ENCODE measurements at regions not wholly inside any gene's neighbourhood (a gene's known extent, or its start where the extent isn't known, plus 50 kb on each side); places are given as distances from the start of the nearest gene placed in this dataset.

GRCh38 chr7:131890176-131890575, 333.7 kb upstream of the PODXL start:
- Histone ChIP-seq H3K27ac (no peak overlapping the region), H3K4me1 (no peaks in the 10 kb centered on the region), H3K27me3 (no peaks in the 10 kb centered on the region), H3K9me3 (no peaks in the 10 kb centered on the region), H3K4me3 (no peak overlapping the region), H3K36me3 (no peaks in the 10 kb centered on the region)
- 57% methylated on average over 5 of the region's 6 CpGs for WGBS (ENCODE audit: insufficient coverage, low coverage, low lambda C conversion rate, missing lambda C conversion rate)
- no peak for TF ChIP-seq POLR2A (IDR thresholded peaks at IDR 0.05)
- DNase-seq (no peak), ATAC-seq (peak in 3 of 4 donors; percentile 19 to 58 (median 33))
- intact Hi-C loops (cut with DNase I) = no loop called here

GRCh38 chr7:131889572-131890150, 333.2 kb upstream of the PODXL start:
- Histone ChIP-seq H3K27me3 (no peaks in the 10 kb centered on the region), H3K4me1 (no peaks in the 10 kb centered on the region), H3K27ac (no peak overlapping the region), H3K4me3 (no peak overlapping the region), H3K9me3 (no peaks in the 10 kb centered on the region), H3K36me3 (no peaks in the 10 kb centered on the region)
- 100% methylated on average over 1 of the region's 4 CpGs for WGBS (ENCODE audit: insufficient coverage, low coverage, low lambda C conversion rate, missing lambda C conversion rate)
- TF ChIP-seq, protein P1, sequence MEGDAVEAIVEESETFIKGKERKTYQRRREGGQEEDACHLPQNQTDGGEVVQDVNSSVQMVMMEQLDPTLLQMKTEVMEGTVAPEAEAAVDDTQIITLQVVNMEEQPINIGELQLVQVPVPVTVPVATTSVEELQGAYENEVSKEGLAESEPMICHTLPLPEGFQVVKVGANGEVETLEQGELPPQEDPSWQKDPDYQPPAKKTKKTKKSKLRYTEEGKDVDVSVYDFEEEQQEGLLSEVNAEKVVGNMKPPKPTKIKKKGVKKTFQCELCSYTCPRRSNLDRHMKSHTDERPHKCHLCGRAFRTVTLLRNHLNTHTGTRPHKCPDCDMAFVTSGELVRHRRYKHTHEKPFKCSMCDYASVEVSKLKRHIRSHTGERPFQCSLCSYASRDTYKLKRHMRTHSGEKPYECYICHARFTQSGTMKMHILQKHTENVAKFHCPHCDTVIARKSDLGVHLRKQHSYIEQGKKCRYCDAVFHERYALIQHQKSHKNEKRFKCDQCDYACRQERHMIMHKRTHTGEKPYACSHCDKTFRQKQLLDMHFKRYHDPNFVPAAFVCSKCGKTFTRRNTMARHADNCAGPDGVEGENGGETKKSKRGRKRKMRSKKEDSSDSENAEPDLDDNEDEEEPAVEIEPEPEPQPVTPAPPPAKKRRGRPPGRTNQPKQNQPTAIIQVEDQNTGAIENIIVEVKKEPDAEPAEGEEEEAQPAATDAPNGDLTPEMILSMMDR (IDR thresholded peaks at IDR 0.05) = no peak
- no peak for TF ChIP-seq POLR2A (IDR thresholded peaks at IDR 0.05)
- intact Hi-C loops (cut with DNase I) = no loop called here
- DNase-seq (no peak), ATAC-seq (no peak)

GRCh38 chr7:131883769-131884168, 327.3 kb upstream of the PODXL start:
- TF ChIP-seq, protein P1 (IDR thresholded peaks at IDR 0.05) = no peak
- no peak for TF ChIP-seq POLR2A (IDR thresholded peaks at IDR 0.05)
- H3K4me1 ChIP-seq = no peaks in the 10 kb centered on the region
- DNase-seq (no peak), ATAC-seq (no peak)
- 53% methylated on average over 2 of the region's 2 CpGs for WGBS (ENCODE audit: insufficient coverage, low coverage, low lambda C conversion rate, missing lambda C conversion rate)
- no peaks in the 10 kb centered on the region for H3K36me3 ChIP-seq
- H3K9me3 ChIP-seq = no peaks in the 10 kb centered on the region
- no peaks in the 10 kb centered on the region for H3K27me3 ChIP-seq
- H3K4me3 ChIP-seq = no peak overlapping the region
- no peak overlapping the region for H3K27ac ChIP-seq
- intact Hi-C loops (cut with DNase I) = no loop called here

GRCh38 chr7:131883196-131883595, 326.8 kb upstream of the PODXL start:
- DNase-seq (no peak), ATAC-seq (no peak)
- intact Hi-C loops (cut with DNase I) = no loop called here
- Histone ChIP-seq H3K27me3 (no peaks in the 10 kb centered on the region), H3K9me3 (no peaks in the 10 kb centered on the region), H3K4me3 (no peak overlapping the region), H3K4me1 (no peaks in the 10 kb centered on the region), H3K36me3 (no peaks in the 10 kb centered on the region), H3K27ac (no peak overlapping the region)
- 46% methylated on average over 5 of the region's 8 CpGs for WGBS (ENCODE audit: insufficient coverage, low coverage, low lambda C conversion rate, missing lambda C conversion rate)
- no peak for TF ChIP-seq POLR2A (IDR thresholded peaks at IDR 0.05)
- TF ChIP-seq, protein P1 (IDR thresholded peaks at IDR 0.05) = no peak

GRCh38 chr7:131882321-131882720, 325.9 kb upstream of the PODXL start:
- H3K27me3 ChIP-seq = no peaks in the 10 kb centered on the region
- H3K36me3 ChIP-seq = no peaks in the 10 kb centered on the region
- ATAC-seq = peak in 1 of 4 donors; percentile 14
- H3K27ac ChIP-seq = no peak overlapping the region
- TF ChIP-seq POLR2A (IDR thresholded peaks at IDR 0.05) = no peak
- TF ChIP-seq, protein P1 (IDR thresholded peaks at IDR 0.05) = no peak
- no peak for DNase-seq
- no peak overlapping the region for H3K4me3 ChIP-seq
- intact Hi-C loops (cut with DNase I) = no loop called here
- no peaks in the 10 kb centered on the region for H3K9me3 ChIP-seq
- no peaks in the 10 kb centered on the region for H3K4me1 ChIP-seq

All from right lobe of liver (tissue), 6 donors.